GM18907 (cell line): ENCODE measurements at regions not wholly inside any gene's neighbourhood (a gene's known extent, or its start where the extent isn't known, plus 50 kb on each side); places are given as distances from the start of the nearest gene placed in this dataset.
A peak's percentile ranks its signal among the peaks of the same experiment; 100 is the strongest.

Experiments used
- ATAC-seq: cut with Tn5 transposase; IDR thresholded peaks from one replicate; pipeline ENCODE4 v1.9.1; 2021; ENCODE audit warnings: mild to moderate bottlenecking, moderate library complexity; ENCODE audit not compliant: unreplicated experiment

- ATAC-seq, result no peak
These were observed 237.2 kb upstream of the FSTL5 start for GRCh38 chr4:162401021-162401420.

- ATAC-seq, result no peak
These were observed 229.1 kb upstream of the FSTL5 start for GRCh38 chr4:162392946-162393345.

GRCh38 chr4:162366146-162366545 lies 202.3 kb upstream of the FSTL5 start:
- ATAC-seq, result no peak

- no peak for ATAC-seq
These were observed 200.9 kb upstream of the FSTL5 start for GRCh38 chr4:162364651-162365050.

GRCh38 chr4:162360369-162361149 lies 196.8 kb upstream of the FSTL5 start:
- peak; percentile 62 for ATAC-seq

GRCh38 chr4:162356181-162356580 lies 192.4 kb upstream of the FSTL5 start:
- no peak for ATAC-seq

- no peak for ATAC-seq
These were observed 188.8 kb upstream of the FSTL5 start for GRCh38 chr4:162352580-162353107.

GRCh38 chr4:162350331-162350730 lies 186.5 kb upstream of the FSTL5 start:
- no peak for ATAC-seq

GRCh38 chr4:162349395-162349794 lies 185.6 kb upstream of the FSTL5 start:
- ATAC-seq, result no peak

GRCh38 chr4:162347842-162348213 lies 184.0 kb upstream of the FSTL5 start:
- ATAC-seq, result no peak

GRCh38 chr4:162347156-162347841 lies 183.5 kb upstream of the FSTL5 start:
- ATAC-seq, result no peak

GRCh38 chr4:162343967-162344366 lies 180.2 kb upstream of the FSTL5 start:
- ATAC-seq, result no peak

- ATAC-seq, result no peak
These were observed 177.7 kb upstream of the FSTL5 start for GRCh38 chr4:162341533-162341932.

- ATAC-seq, result no peak
These were observed 160.1 kb upstream of the FSTL5 start for GRCh38 chr4:162323919-162324318.

GRCh38 chr4:162322054-162322453 lies 158.3 kb upstream of the FSTL5 start:
- no peak for ATAC-seq

- ATAC-seq, result no peak
These were observed 122.0 kb upstream of the FSTL5 start for GRCh38 chr4:162285753-162286152.

- no peak for ATAC-seq
These were observed 118.9 kb upstream of the FSTL5 start for GRCh38 chr4:162282684-162283083.

- peak; percentile 92 for ATAC-seq
These were observed 110.6 kb upstream of the FSTL5 start for GRCh38 chr4:162274354-162274753.

- ATAC-seq, result no peak
These were observed 108.4 kb upstream of the FSTL5 start for GRCh38 chr4:162272215-162272614.

- ATAC-seq, result no peak
These were observed 105.1 kb upstream of the FSTL5 start for GRCh38 chr4:162268911-162269310.

- ATAC-seq, result no peak
These were observed 102.0 kb upstream of the FSTL5 start for GRCh38 chr4:162265802-162266201.

GRCh38 chr4:162245051-162245450 lies 81.3 kb upstream of the FSTL5 start:
- no peak for ATAC-seq
